ENCODE measurements at regions not wholly inside any gene's neighbourhood (a gene's known extent, or its start where the extent isn't known, plus 50 kb on each side); places are given as distances from the start of the nearest gene placed in this dataset.

DNA sequence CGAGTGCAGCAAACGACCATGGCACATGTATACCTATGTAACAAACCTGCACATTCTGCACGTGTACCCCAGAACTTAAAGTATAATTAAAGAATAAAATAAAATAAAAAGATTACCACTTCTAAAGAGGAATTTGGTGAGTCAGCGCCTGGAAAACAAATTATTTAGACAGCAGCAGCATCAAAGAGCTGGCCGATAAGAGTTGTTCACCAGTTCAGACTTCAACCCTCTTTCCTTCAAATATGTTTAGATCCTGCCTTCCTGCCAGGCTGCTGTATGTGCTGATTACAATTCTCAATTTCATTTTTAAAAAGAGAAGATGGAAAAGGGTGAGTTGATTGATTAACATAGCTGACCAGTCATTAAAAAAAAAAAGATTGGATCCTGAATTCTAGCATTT, 672.0 kb upstream of the NRP1 start:
- intact Hi-C loops (cut with micrococcal nuclease): no loop called here
- H3K36me3 Mint-ChIP-seq (ENCODE audit: low read depth): no peaks in the 10 kb centered on the region

GRCh38 chr10:34003561-34003960, 669.1 kb upstream of the NRP1 start:
- no peak overlapping the region for H3K4me3 Mint-ChIP-seq
- no peaks in the 10 kb centered on the region for H3K4me1 Mint-ChIP-seq (ENCODE audit: low read depth)
- no peaks in the 10 kb centered on the region for H3K9me3 Mint-ChIP-seq
- no peak for DNase-seq (ENCODE audit: low spot score)
- no peaks in the 10 kb centered on the region for H3K36me3 Mint-ChIP-seq (ENCODE audit: low read depth)
- no peaks in the 10 kb centered on the region for H3K27me3 Mint-ChIP-seq (ENCODE audit: insufficient read depth)
- no peak overlapping the region for H3K27ac Mint-ChIP-seq
- intact Hi-C loops (cut with micrococcal nuclease): no loop called here

More for the DNA sequence above, 672.0 kb upstream of the NRP1 start:
- H3K4me3 Mint-ChIP-seq: no peak overlapping the region
- DNase-seq (ENCODE audit: low spot score): no peak
- H3K4me1 Mint-ChIP-seq (ENCODE audit: low read depth): no peaks in the 10 kb centered on the region
- no peak overlapping the region for H3K27ac Mint-ChIP-seq
- no peaks in the 10 kb centered on the region for H3K27me3 Mint-ChIP-seq (ENCODE audit: insufficient read depth)
- H3K9me3 Mint-ChIP-seq: no peaks in the 10 kb centered on the region

- Mint-ChIP-seq H3K27ac (no peak overlapping the region), H3K4me3 (no peak overlapping the region), H3K9me3 (no peaks in the 10 kb centered on the region), H3K4me1 (ENCODE audit: low read depth) (no peaks in the 10 kb centered on the region), H3K36me3 (ENCODE audit: low read depth) (no peaks in the 10 kb centered on the region), H3K27me3 (ENCODE audit: insufficient read depth) (no peaks in the 10 kb centered on the region)
- intact Hi-C loops (cut with micrococcal nuclease): no loop called here
- DNase-seq (ENCODE audit: low spot score): no peak
Observed at GRCh38 chr10:34002896-34003295, 668.4 kb upstream of the NRP1 start.

DNA sequence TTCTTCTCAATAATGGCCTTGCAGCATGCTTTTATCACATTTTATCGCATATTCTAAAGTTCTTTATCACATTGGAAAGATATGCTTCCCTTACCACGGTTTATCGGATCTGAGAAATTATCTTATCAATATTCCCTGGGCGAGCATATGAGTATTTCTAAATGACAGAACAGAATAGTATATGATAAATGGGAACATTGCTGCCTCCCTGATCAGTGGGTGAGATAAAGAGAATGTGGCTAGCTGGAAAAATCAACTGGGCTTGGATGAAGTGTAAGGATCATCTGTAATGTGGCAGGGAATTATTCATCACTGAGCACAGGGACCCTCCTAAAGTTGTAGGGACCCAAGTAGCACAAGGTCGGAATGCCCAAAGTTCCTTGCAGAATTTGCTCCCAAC, 667.4 kb upstream of the NRP1 start:
- intact Hi-C loops (cut with micrococcal nuclease): no loop called here
- no peak overlapping the region for H3K4me3 Mint-ChIP-seq
- no peaks in the 10 kb centered on the region for H3K36me3 Mint-ChIP-seq (ENCODE audit: low read depth)
- no peaks in the 10 kb centered on the region for H3K27me3 Mint-ChIP-seq (ENCODE audit: insufficient read depth)
- no peak for DNase-seq (ENCODE audit: low spot score)
- H3K27ac Mint-ChIP-seq: no peak overlapping the region
- H3K9me3 Mint-ChIP-seq: no peaks in the 10 kb centered on the region
- no peaks in the 10 kb centered on the region for H3K4me1 Mint-ChIP-seq (ENCODE audit: low read depth)

GRCh38 chr10:34001087-34001580, 666.7 kb upstream of the NRP1 start:
- no peaks in the 10 kb centered on the region for H3K9me3 Mint-ChIP-seq
- intact Hi-C loops (cut with micrococcal nuclease): no loop called here

DNA sequence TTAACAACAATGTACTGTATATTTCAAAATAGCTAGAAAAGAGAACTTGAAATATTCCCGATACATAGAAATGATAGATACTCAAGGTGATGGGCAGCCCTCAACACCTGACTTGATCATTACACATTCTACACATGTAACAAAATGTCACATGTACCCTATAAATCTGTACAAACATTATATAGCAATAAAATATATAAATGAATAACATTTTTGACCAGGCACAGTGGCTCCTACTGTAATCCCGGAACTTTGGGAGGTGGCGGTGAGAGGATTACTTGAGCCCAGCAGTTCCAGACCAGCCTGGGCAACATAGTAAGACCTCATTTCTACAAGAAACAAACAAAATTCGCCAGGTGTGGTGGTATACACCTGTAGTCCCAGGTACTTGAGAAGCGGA, 659.5 kb upstream of the NRP1 start:
- Mint-ChIP-seq H3K9me3 (peaks cover 6% of the 10 kb centered on the region), H3K4me1 (ENCODE audit: low read depth) (no peaks in the 10 kb centered on the region), H3K27me3 (ENCODE audit: insufficient read depth) (no peaks in the 10 kb centered on the region), H3K4me3 (no peak overlapping the region), H3K36me3 (ENCODE audit: low read depth) (no peaks in the 10 kb centered on the region), H3K27ac (no peak overlapping the region)
- intact Hi-C loops (cut with micrococcal nuclease): no loop called here
- no peak for DNase-seq (ENCODE audit: low spot score)

More at GRCh38 chr10:34001087-34001580, 666.7 kb upstream of the NRP1 start:
- Mint-ChIP-seq H3K27ac (no peak overlapping the region), H3K36me3 (ENCODE audit: low read depth) (no peaks in the 10 kb centered on the region), H3K4me1 (ENCODE audit: low read depth) (no peaks in the 10 kb centered on the region), H3K27me3 (ENCODE audit: insufficient read depth) (no peaks in the 10 kb centered on the region), H3K4me3 (no peak overlapping the region)
- DNase-seq (ENCODE audit: low spot score): no peak

DNA sequence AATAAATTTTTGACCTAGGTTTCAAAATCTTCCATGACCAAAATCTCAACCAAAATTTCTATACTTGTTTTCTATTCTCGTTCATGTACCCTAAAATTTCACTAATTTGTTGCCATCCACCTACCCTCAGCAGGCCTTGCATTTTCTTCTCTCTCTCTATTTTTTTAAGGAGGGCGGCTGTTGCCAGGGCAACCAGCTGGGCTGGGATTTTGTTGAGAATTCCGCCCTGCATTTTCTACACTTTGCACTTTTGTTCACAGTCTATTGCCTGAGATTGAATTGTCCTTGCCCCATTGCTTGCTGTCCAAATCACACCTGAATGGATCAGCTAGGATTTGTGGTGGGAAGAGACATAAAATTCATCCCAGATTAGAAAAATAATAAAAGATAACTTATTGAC, 657.5 kb upstream of the NRP1 start:
- Mint-ChIP-seq H3K9me3 (peaks cover 6% of the 10 kb centered on the region), H3K36me3 (ENCODE audit: low read depth) (no peaks in the 10 kb centered on the region), H3K27ac (no peak overlapping the region), H3K4me3 (no peak overlapping the region), H3K4me1 (ENCODE audit: low read depth) (no peaks in the 10 kb centered on the region), H3K27me3 (ENCODE audit: insufficient read depth) (no peaks in the 10 kb centered on the region)
- intact Hi-C loops (cut with micrococcal nuclease): no loop called here
- no peak for DNase-seq (ENCODE audit: low spot score)

DNA sequence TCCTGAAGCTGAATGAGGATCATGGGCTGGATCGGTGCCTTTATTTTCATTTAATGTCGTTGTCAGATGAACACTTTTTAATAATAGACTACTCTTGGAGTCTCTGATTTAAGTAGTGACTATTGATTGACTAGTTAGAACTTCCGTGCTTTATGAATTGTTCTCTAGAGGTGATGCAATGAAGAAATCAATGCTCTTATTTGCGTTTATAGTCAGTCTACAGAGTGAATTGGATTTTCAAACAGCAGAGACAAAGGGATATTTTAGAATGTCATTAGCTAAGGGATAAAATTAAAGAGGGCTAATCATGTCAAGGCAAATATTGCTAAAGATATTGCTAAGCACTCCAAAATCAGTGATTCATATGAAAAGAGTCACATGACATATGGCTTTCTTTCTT, 652.0 kb upstream of the NRP1 start:
- Mint-ChIP-seq H3K27ac (no peak overlapping the region), H3K4me1 (ENCODE audit: low read depth) (no peaks in the 10 kb centered on the region), H3K36me3 (ENCODE audit: low read depth) (no peaks in the 10 kb centered on the region), H3K27me3 (ENCODE audit: insufficient read depth) (no peaks in the 10 kb centered on the region), H3K9me3 (peaks cover 6% of the 10 kb centered on the region), H3K4me3 (no peak overlapping the region)
- intact Hi-C loops (cut with micrococcal nuclease): no loop called here
- DNase-seq (ENCODE audit: low spot score): no peak

GRCh38 chr10:33986016-33986415, 651.5 kb upstream of the NRP1 start:
- no peak overlapping the region for H3K27ac Mint-ChIP-seq
- no peaks in the 10 kb centered on the region for H3K36me3 Mint-ChIP-seq (ENCODE audit: low read depth)
- intact Hi-C loops (cut with micrococcal nuclease): no loop called here

GRCh38 chr10:33982995-33983394, 648.5 kb upstream of the NRP1 start:
- intact Hi-C loops (cut with micrococcal nuclease): no loop called here
- no peaks in the 10 kb centered on the region for H3K27me3 Mint-ChIP-seq (ENCODE audit: insufficient read depth)

More at GRCh38 chr10:33986016-33986415, 651.5 kb upstream of the NRP1 start:
- H3K4me1 Mint-ChIP-seq (ENCODE audit: low read depth): no peaks in the 10 kb centered on the region
- no peak for DNase-seq (ENCODE audit: low spot score)
- no peak overlapping the region for H3K4me3 Mint-ChIP-seq
- peaks cover 2% of the 10 kb centered on the region for H3K9me3 Mint-ChIP-seq
- no peaks in the 10 kb centered on the region for H3K27me3 Mint-ChIP-seq (ENCODE audit: insufficient read depth)

GRCh38 chr10:33981301-33981700, 646.8 kb upstream of the NRP1 start:
- Mint-ChIP-seq H3K27ac (no peak overlapping the region), H3K9me3 (no peaks in the 10 kb centered on the region), H3K36me3 (ENCODE audit: low read depth) (no peaks in the 10 kb centered on the region), H3K4me3 (no peak overlapping the region), H3K27me3 (ENCODE audit: insufficient read depth) (no peaks in the 10 kb centered on the region), H3K4me1 (ENCODE audit: low read depth) (no peaks in the 10 kb centered on the region)
- DNase-seq (ENCODE audit: low spot score): no peak
- intact Hi-C loops (cut with micrococcal nuclease): no loop called here

More at GRCh38 chr10:33982995-33983394, 648.5 kb upstream of the NRP1 start:
- DNase-seq (ENCODE audit: low spot score): no peak
- Mint-ChIP-seq H3K9me3 (no peaks in the 10 kb centered on the region), H3K36me3 (ENCODE audit: low read depth) (no peaks in the 10 kb centered on the region), H3K4me1 (ENCODE audit: low read depth) (no peaks in the 10 kb centered on the region), H3K27ac (no peak overlapping the region), H3K4me3 (no peak overlapping the region)

DNA sequence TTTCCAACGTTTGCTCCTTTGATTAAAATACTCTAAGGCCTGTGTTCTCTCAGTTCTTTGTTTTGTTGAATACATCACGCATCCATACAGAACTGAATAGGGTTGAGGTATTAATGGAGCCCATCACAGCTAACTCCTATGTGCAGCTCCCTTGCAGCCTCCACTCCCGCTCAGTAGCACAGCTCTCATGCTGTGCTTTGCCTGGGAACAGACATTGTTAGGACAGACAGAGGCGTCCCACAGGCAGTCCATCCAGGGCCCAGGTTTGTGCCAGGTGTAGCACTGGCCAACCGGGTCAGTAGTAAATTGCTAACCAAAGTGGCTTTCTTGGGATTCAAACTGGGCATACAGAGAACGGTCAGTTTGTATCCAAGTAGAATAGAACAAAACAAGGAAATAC, 644.7 kb upstream of the NRP1 start:
- Mint-ChIP-seq H3K36me3 (ENCODE audit: low read depth) (no peaks in the 10 kb centered on the region), H3K27ac (no peak overlapping the region), H3K9me3 (no peaks in the 10 kb centered on the region), H3K4me3 (no peak overlapping the region), H3K27me3 (ENCODE audit: insufficient read depth) (no peaks in the 10 kb centered on the region), H3K4me1 (ENCODE audit: low read depth) (no peaks in the 10 kb centered on the region)
- intact Hi-C loops (cut with micrococcal nuclease): no loop called here
- no peak for DNase-seq (ENCODE audit: low spot score)

- Mint-ChIP-seq H3K27me3 (ENCODE audit: insufficient read depth) (no peaks in the 10 kb centered on the region), H3K9me3 (no peaks in the 10 kb centered on the region), H3K4me1 (ENCODE audit: low read depth) (no peaks in the 10 kb centered on the region), H3K27ac (no peak overlapping the region), H3K36me3 (ENCODE audit: low read depth) (no peaks in the 10 kb centered on the region), H3K4me3 (no peak overlapping the region)
- intact Hi-C loops (cut with micrococcal nuclease): no loop called here
- DNase-seq (ENCODE audit: low spot score): no peak
Observed at GRCh38 chr10:33975481-33975880, 641.0 kb upstream of the NRP1 start.

- Mint-ChIP-seq H3K36me3 (ENCODE audit: low read depth) (no peaks in the 10 kb centered on the region), H3K27ac (no peak overlapping the region), H3K4me3 (no peak overlapping the region), H3K27me3 (ENCODE audit: insufficient read depth) (no peaks in the 10 kb centered on the region), H3K9me3 (no peaks in the 10 kb centered on the region), H3K4me1 (ENCODE audit: low read depth) (no peaks in the 10 kb centered on the region)
- intact Hi-C loops (cut with micrococcal nuclease): no loop called here
- DNase-seq (ENCODE audit: low spot score): no peak
Observed at GRCh38 chr10:33974976-33975478, 640.6 kb upstream of the NRP1 start.

All from activated T-helper 1 cell treated with anti-CD3 and anti-CD28 coated beads, Interleukin-12 subunit alpha, Interleukin-12 subunit beta, Interleukin-2, Interleukin-4 antibody, amounts not matched to agents 30 ng/mL and 10 ng/mL and 1 ng/mL, durations not matched to agents 14 hours and 24 hours and 36 hours (primary cell).